WI38 (cell line): ENCODE measurements at regions not wholly inside any gene's neighbourhood (a gene's known extent, or its start where the extent isn't known, plus 50 kb on each side); places are given as distances from the start of the nearest gene placed in this dataset.

Experiments
- H3K4me3 ChIP-seq: 2 replicates; pipeline ENCODE4 v1.5.1; 2011; ENCODE audit warnings: low read depth, mild to moderate bottlenecking, control low read depth, low read length
- TF ChIP-seq, protein P1 (sequence below): IDR thresholded peaks from 2 replicates; pipeline ENCODE4 v1.5.1; 2012; ENCODE audit warnings: low read depth, mild to moderate bottlenecking, control low read depth, low read length

GRCh38 chr13:106621833-106622232 lies 53.9 kb upstream of the ARGLU1 start:
- H3K4me3 ChIP-seq, result no peak overlapping the region
- TF ChIP-seq, protein P1, sequence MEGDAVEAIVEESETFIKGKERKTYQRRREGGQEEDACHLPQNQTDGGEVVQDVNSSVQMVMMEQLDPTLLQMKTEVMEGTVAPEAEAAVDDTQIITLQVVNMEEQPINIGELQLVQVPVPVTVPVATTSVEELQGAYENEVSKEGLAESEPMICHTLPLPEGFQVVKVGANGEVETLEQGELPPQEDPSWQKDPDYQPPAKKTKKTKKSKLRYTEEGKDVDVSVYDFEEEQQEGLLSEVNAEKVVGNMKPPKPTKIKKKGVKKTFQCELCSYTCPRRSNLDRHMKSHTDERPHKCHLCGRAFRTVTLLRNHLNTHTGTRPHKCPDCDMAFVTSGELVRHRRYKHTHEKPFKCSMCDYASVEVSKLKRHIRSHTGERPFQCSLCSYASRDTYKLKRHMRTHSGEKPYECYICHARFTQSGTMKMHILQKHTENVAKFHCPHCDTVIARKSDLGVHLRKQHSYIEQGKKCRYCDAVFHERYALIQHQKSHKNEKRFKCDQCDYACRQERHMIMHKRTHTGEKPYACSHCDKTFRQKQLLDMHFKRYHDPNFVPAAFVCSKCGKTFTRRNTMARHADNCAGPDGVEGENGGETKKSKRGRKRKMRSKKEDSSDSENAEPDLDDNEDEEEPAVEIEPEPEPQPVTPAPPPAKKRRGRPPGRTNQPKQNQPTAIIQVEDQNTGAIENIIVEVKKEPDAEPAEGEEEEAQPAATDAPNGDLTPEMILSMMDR, result no peak

- H3K4me3 ChIP-seq, result no peak overlapping the region
- TF ChIP-seq, protein P1, result peak; percentile 89
Observed at GRCh38 chr13:106619688-106620555, 52.0 kb upstream of the ARGLU1 start.
